ENCODE measurements at regions not wholly inside any gene's neighbourhood (a gene's known extent, or its start where the extent isn't known, plus 50 kb on each side); places are given as distances from the start of the nearest gene placed in this dataset.

DNA sequence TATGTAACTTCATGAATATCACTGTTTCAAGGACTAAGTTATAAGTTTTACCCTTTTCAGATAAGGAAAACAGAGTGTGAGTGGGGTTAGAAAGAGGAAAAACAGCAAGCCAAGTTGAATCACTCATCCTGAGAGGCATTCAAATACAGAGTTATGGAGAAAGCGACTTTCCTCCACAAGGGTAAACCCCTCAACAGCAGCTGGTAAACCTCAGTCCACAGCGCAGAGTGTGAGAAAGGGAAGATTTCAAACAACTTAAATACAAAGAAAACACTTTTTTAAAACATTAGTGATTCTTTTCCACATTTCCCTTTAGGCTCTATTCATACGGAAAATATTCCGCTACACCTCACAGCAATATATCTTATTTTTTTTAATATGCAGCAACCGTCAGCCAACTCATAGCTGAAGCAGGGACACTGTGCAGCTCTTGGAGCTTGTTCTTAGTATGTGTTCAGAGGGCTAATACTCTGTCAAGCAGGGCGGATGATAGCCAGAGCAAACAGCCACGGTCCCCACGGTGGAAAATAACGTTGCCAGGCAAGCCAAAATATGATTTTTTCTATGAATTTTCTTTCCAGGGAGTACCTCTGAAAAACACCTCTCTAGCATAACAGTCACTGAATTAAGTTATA is 488.9 kb upstream of the FAT1 start:
- in situ Hi-C loops (cut with MboI; ENCODE audit: low pct_ligation_motif_present in 1 of 4, low pct_unique_long_range_greater_than_20kb in 1 of 4, low sequenced_read_pairs in 3 of 4) (no loop called here), intact Hi-C loops (cut with DNase I; ENCODE audit: low total_unique reads) (no loop called here)
- Histone ChIP-seq H3K9me3 (no peaks in the 10 kb centered on the region), H3K4me1 (no peaks in the 10 kb centered on the region), H3K27ac (no peak overlapping the region), H3K4me3 (no peak overlapping the region), H3K27me3 (no peaks in the 10 kb centered on the region), H3K36me3 (no peaks in the 10 kb centered on the region)
- TF ChIP-seq EP300 (IDR thresholded peaks at IDR 0.05; ENCODE audit: low read depth) (no peak), POLR2AphosphoS5 (IDR thresholded peaks at IDR 0.05) (no peak), POLR2A (IDR thresholded peaks at IDR 0.05) (no peak)
- TF ChIP-seq, protein P1, sequence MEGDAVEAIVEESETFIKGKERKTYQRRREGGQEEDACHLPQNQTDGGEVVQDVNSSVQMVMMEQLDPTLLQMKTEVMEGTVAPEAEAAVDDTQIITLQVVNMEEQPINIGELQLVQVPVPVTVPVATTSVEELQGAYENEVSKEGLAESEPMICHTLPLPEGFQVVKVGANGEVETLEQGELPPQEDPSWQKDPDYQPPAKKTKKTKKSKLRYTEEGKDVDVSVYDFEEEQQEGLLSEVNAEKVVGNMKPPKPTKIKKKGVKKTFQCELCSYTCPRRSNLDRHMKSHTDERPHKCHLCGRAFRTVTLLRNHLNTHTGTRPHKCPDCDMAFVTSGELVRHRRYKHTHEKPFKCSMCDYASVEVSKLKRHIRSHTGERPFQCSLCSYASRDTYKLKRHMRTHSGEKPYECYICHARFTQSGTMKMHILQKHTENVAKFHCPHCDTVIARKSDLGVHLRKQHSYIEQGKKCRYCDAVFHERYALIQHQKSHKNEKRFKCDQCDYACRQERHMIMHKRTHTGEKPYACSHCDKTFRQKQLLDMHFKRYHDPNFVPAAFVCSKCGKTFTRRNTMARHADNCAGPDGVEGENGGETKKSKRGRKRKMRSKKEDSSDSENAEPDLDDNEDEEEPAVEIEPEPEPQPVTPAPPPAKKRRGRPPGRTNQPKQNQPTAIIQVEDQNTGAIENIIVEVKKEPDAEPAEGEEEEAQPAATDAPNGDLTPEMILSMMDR (IDR thresholded peaks at IDR 0.05) = no peak
- 57 to 68% methylated on average over 5 to 9 of the region's 9 CpGs for WGBS, 2 donors (ENCODE audit: low coverage in 1 of 2)
- DNase-seq = no peak

DNA sequence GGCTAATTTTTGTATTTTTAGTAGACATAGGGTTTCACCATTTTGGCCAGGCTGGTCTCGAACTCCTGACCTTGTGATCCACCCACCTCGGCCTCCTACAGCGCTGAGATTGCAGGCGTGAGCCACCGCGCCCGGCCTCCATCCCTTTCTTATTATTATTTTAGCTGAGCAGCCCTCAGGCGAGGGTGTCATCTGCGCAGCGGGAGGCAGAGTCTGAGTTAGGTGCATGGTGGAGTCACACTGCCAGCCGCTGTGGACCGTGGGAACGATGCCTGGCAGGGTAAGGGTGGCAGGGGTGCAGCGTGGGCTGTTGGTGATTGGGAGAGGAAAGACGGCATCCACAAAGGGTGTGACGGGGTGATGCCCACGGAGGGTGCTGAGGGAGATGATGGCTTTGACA is 491.8 kb upstream of the FAT1 start:
- intact Hi-C loops (cut with DNase I; ENCODE audit: low total_unique reads) (no loop called here), in situ Hi-C loops (cut with MboI; ENCODE audit: low pct_ligation_motif_present in 1 of 4, low pct_unique_long_range_greater_than_20kb in 1 of 4, low sequenced_read_pairs in 3 of 4) (no loop called here)
- no peak for TF ChIP-seq POLR2AphosphoS5 (IDR thresholded peaks at IDR 0.05)
- TF ChIP-seq, protein P1 (IDR thresholded peaks at IDR 0.05) = no peak
- no peak for TF ChIP-seq EP300 (IDR thresholded peaks at IDR 0.05; ENCODE audit: low read depth)
- TF ChIP-seq POLR2A (IDR thresholded peaks at IDR 0.05) = no peak
- Histone ChIP-seq H3K27me3 (no peaks in the 10 kb centered on the region), H3K9me3 (no peaks in the 10 kb centered on the region), H3K36me3 (no peaks in the 10 kb centered on the region), H3K4me3 (no peak overlapping the region), H3K4me1 (no peaks in the 10 kb centered on the region), H3K27ac (no peak overlapping the region)
- DNase-seq = no peak
- 87 to 96% methylated on average over 6 to 17 of the region's 17 CpGs for WGBS, 2 donors (ENCODE audit: low coverage in 1 of 2)

DNA sequence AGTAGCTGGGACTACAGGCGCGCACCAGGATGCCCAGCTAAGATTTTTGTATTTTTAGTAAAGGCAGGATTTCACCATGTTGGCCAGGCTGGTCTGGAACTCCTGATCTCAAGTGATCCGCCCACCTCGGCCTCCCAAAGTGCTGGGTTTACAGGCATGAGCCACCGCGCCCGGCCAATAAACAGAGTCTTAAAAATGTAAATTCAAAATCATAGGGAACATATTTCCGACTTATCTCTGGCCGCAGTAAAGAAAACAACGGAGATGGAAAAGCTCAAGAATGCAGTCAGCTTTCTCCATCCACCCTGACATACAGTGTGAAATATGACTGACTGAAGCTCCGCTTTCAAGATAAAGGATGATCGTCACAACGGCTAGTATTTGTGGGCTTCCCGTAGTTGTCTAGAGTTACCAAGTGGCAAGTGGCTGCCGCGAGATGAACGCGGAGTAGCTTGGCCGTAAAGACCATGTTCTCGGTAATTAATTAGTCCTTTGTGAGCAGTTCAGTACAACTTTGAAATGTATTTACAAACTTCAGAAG is 495.1 kb upstream of the FAT1 start:
- TF ChIP-seq EP300 (IDR thresholded peaks at IDR 0.05; ENCODE audit: low read depth) (no peak), POLR2AphosphoS5 (IDR thresholded peaks at IDR 0.05) (no peak), POLR2A (IDR thresholded peaks at IDR 0.05) (no peak)
- TF ChIP-seq, protein P1 (IDR thresholded peaks at IDR 0.05) = no peak
- intact Hi-C loops (cut with DNase I; ENCODE audit: low total_unique reads) (no loop called here), in situ Hi-C loops (cut with MboI; ENCODE audit: low pct_ligation_motif_present in 1 of 4, low pct_unique_long_range_greater_than_20kb in 1 of 4, low sequenced_read_pairs in 3 of 4) (no loop called here)
- 86 to 89% methylated on average over 6 to 20 of the region's 20 CpGs for WGBS, 2 donors (ENCODE audit: low coverage in 1 of 2)
- Histone ChIP-seq H3K4me1 (no peaks in the 10 kb centered on the region), H3K36me3 (no peaks in the 10 kb centered on the region), H3K9me3 (no peaks in the 10 kb centered on the region), H3K4me3 (no peak overlapping the region), H3K27me3 (no peaks in the 10 kb centered on the region), H3K27ac (no peak overlapping the region)
- DNase-seq = no peak

DNA sequence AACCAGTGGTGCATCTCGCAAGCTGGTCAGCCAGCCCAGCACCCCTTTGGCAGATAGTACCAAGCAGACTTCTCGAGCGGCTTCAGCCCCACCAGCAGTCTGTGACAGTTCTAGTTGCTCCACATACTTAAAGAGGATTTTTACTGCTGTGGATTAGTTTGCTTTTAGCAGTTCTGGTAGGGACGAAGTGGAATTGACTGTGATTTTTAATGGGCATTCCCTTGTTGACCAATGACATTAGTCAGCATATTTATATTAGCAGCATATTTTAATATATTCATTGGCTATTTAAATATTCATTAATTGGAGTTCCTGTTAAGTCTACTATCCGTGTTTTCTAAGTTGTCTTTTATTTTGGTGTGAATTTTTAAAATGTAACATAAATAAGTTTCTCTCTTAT is 500.9 kb upstream of the FAT1 start:
- TF ChIP-seq EP300 (IDR thresholded peaks at IDR 0.05; ENCODE audit: low read depth) = no peak
- no peak for TF ChIP-seq POLR2A (IDR thresholded peaks at IDR 0.05)
- TF ChIP-seq POLR2AphosphoS5 (IDR thresholded peaks at IDR 0.05) = no peak
- TF ChIP-seq, protein P1 (IDR thresholded peaks at IDR 0.05) = no peak
- H3K9me3 ChIP-seq = no peaks in the 10 kb centered on the region
- in situ Hi-C loops (cut with MboI; ENCODE audit: low pct_ligation_motif_present in 1 of 4, low pct_unique_long_range_greater_than_20kb in 1 of 4, low sequenced_read_pairs in 3 of 4) = no loop called here
- no peak overlapping the region for H3K4me3 ChIP-seq
- no peaks in the 10 kb centered on the region for H3K27me3 ChIP-seq
- 35 to 74% methylated on average over 2 to 5 of the region's 5 CpGs for WGBS, 2 donors (ENCODE audit: low coverage in 1 of 2)
- H3K4me1 ChIP-seq = no peaks in the 10 kb centered on the region
- intact Hi-C loops (cut with DNase I; ENCODE audit: low total_unique reads) = no loop called here
- DNase-seq = no peak
- H3K36me3 ChIP-seq = no peaks in the 10 kb centered on the region
- no peak overlapping the region for H3K27ac ChIP-seq

Data from transverse colon (tissue), 4 donors.